NCI-H69 (cell line): ENCODE measurements at regions not wholly inside any gene's neighbourhood (a gene's known extent, or its start where the extent isn't known, plus 50 kb on each side); places are given as distances from the start of the nearest gene placed in this dataset.

Experiments
- DNase-seq: peaks from one replicate; lab custom pipeline; 2025; lab: John Stamatoyannopoulos, UW

DNA sequence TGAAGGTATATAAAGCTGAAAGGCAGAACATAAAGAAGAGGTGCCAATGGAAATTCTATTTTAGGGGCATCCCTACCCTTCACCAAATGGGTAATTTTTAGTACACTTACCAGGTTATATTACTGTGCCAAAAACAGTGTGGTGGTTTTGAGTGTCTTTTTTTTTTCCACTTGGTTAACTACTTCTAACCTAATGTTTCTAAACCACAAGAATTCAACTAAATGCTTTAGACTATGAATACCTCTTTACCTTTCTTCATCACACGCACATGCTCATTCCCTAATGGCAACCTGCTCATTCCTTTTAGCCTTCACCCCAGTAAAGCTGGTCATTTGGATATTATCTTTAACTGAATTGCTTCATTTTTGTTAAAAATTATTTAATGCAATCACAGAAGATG is 215.6 kb downstream of the PIK3R1 start:
- DNase-seq = no peak

DNA sequence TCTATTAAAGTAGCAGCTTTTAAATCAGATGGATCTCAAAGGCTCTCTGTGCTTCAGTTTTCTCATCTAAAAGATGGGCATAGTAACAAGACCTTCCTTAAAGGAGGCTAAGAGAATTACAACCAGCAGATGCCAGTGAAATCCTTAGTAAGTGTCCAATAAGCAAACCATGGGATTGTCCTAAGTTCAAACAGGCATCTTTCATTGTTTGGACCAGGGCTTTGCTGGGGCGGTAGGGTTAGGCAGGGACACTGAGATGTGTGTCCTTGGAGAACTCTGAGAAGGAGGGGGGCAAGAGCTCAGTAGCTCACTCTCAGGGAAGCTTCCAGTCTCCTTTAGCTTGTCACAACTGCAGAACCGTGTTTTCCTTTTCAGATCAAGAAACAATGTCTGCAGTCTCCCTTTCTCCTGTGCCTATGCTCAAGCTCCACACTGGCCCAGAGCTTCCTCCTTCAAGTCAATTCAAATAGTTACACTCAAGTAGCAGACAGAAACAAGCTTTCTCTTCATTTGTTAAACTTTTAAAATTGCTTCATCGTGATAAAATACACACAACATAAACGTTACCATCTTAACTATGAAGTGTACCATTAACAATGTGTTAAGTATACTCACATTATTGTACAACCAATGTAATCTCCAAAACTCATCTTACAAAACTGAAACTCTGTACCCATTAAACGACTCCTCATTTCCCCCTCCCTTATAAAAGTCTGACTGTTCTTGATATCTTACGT is 216.2 kb downstream of the PIK3R1 start:
- no peak for DNase-seq

DNA sequence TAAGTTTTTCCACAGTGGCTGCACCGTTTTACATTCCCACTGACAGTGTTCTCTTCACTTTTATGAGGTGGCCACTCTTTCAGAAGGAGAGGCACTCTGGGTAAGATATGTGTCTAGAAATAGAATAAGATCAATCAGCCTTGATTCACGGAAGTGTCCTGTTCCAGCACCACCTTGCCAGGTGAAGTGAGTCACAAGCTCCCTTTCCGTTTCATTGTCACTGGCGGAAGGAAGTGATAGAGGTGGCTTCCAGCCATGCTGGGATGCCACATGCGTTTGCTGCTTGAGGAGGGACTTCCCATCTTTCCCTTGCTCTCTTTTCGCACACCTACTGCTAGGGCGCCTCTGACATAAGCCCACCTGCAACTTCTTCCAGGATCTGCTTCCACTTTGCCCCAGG is 217.1 kb downstream of the PIK3R1 start:
- DNase-seq = no peak

DNA sequence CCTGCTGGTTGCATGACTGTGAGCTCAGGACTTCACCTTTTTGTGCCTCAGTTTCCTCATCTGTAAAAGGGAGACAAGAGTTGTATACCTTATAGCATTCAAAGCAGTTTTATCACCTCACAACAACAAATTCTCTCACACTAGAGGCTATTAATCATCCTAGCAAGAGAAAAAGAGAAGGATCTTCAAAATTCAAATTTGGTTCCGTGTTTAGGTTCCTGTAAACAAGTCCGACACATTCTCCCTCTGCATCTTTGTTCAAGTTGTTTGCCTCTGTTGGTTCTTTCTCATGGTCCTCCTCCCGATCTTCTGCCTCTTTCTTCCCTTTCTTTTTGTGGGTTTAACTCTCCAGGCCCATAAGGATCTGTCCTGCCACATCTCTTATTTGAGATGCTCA is 218.0 kb downstream of the PIK3R1 start:
- DNase-seq = no peak

DNA sequence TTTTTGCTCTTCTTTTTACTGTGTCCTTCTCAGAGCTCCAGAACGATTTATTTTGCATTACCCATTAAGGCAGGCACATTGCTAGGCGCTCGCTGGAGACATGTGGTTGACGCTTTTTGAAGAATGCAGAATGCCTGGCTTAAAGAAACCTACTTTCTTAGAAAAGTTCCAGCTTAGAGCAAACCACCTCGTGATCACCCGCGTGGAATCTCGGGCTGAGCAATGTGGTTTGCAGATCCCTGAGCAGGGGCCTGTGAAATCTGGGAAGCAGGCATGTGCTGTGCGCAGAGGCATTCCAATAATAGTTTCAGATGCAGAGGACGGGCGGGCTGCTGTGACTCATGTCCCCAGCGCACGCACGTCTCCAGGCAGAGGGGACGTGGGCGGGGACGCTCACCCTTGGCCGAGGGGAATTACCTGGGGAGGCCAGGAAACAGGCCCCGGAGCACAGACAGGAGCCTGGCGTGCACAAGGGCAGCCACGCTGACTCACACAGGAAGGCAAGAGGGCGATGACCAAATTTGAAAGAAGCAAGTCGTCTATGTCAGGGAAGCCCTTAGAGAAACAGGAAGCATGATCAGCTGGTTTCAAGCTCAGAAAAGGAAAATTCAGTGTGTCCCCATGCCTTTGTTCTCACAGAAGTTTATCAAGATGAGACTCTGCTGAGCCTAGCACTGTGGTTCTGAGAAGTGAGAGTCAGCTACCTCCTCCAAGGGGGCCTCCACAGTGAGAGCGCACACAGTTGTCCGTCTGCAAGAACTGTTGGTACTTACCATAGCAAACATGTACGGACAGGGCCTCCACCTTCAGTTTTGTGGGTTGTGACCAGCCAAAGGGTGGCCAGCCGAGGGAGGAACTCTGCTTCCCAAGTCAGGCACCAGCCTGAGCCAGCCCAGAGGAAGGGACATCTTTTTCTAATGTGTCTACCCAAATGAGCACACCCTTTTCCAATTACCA is 218.6 kb downstream of the PIK3R1 start:
- no peak for DNase-seq

DNA sequence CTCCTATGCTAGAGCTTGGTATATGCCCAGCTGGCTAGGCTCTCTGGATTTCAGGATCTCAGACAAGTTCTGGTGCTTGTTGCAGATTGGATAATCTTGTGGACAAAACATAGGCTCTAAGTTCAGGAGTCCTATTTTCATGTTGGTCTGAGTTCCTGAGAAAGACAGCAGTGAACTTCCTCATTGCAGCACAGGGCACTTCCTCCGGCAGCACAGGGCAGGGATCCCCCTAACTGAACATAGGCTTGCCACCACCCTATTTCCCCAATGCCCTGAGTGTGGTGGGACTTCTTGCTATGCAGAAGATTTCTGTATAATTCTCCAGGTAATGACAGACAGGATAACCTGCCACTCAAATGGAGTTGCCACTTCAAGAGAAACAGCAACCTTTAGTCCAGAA is 220.1 kb downstream of the PIK3R1 start:
- no peak for DNase-seq

DNA sequence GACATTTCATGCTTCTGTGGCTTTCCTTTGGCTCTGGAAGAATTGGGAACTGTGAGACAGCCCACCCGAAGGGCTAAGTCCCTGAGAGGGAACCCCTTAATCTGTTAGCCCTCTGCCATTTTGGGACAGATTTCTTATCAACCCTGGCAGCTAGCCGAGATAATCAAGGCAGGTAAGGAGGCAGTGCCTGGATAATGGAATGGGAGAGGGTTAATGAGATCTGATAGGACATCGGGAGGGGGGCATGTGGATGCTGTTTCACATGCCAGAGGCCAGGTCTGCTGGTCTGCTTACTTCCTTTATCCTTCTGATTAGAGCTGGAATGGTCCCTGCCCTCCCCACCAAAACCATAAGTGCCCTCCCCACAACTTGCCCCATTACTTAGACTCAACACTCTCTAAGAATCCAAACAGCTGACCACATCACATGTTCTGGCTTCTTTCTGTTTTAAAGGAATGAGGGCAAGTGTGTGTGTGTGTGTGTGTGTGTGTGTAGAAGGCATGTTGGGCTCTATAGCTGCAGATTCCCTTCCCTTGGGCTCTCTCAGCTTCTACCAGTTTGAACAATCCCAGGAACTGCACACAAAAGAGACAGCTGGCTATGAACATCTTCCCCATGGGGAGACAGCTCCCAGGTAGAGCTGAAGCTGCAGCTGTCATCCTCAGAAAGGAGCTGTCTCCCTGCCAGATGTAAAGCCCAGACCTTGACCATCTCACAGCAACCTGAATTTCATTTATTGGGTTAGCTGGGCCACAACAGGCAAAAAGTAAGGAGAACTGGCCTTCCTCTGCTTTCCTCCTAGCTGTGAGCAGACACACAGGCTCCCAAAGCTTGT is 221.3 kb downstream of the PIK3R1 start:
- peak; percentile 75 for DNase-seq

DNA sequence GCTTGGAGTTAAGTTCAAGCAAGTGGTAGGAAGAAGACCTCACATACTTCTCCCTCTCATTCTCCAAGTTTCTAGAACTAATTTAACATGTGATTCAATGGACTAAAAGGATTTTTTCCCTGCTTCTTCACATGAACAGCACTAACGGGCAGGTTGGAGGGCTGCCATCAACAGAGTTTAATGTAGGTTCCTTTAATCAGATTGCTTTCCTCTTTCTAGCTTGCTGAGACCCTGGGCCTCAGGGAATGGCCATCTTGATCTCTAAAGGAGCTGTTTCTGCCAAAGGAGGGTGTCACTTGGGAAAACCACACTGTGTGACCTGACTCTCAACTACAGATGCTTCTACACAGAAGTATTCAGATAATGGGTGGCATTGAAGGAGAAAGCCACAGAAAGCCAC is 223.3 kb downstream of the PIK3R1 start:
- no peak for DNase-seq

DNA sequence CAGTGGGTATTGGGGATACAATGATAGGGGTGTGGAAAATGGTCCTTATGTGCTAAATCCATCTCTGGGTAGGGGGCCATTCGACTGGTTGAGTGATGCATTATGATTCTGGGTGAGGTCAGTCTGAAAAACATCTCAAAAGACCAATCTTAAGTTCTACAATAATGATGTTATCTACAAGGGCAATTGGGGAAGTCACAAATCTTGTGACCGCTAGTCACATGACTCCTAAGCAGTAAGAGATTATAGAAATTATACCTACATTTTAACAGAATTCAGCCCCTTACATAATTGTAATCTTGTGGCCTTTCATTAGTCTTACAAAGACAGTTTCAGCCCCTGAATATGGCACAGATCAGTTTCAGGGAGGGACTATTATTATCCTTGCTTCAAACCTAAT is 224.7 kb downstream of the PIK3R1 start:
- no peak for DNase-seq

DNA sequence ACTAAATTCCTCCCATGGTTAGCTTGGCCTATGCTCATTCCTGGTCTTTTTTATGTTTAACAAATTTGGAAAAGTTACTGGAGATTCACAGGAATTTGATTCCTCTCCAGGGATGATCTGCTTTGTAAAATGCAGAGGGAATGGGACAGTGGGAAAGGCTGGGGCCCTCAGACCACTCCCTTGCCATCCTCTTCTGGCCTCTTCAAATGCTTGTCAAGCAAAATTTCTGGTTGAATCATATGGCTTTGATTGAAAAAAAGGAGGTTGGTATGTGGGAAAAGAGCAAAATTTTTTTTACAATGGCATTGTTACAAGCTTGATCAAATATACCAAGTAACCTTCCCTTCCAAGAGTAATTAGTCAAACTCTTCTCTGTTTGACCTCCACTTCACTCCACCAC is 225.1 kb downstream of the PIK3R1 start:
- DNase-seq = no peak

DNA sequence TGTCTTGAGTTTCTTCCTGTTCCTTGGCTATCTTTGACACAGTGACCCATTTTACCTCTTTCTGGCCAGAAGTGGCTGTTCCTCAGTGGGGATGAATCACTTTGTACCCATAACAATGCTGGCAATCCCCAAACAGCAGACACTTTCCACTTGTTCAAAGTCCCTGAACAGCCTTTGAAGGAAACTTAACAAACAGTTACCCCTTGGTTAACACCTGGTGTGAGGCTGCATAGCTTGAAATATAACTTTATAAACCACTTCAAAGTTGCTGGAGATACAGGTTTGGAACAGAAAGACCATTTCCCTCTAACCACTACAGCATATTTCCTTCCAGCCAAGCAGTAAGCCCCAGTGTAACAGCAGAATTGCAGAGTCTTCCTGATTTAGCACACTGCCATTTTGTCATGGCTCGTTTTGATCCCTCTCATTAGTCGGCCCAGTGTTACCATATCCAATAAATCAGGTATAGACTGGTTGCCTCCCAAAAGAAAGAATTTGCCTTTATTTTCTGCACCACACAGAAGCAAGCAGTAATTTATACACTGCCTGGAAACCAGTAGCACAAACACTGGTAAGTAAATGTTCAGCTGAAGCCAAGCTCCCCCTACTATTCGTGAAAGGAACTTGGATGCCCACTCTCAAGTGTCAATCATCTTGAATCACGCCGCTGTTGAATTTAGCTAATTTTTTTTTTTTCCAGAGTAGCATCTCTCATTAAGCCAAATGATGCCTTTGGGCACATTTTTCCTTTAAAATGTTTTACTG is 225.9 kb downstream of the PIK3R1 start:
- no peak for DNase-seq

DNA sequence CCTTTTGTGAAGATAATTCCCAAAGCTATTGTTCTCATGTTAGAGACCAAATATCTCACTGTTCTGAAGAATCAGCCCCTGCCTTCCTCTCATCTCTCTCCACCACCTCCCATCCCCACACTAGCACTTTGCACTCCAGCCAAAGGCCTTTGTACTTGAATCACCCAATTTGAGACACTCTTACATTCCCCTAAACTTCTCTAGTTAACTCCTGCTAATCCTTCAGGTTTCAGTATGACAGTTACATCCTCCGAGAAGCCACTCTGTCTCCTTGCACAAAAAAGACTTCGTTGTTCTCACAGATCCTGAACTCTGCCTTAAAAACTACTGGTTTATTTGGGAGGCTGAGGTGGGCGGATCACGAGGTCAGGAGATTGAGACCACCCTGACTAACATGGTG is 227.5 kb downstream of the PIK3R1 start:
- no peak for DNase-seq

DNA sequence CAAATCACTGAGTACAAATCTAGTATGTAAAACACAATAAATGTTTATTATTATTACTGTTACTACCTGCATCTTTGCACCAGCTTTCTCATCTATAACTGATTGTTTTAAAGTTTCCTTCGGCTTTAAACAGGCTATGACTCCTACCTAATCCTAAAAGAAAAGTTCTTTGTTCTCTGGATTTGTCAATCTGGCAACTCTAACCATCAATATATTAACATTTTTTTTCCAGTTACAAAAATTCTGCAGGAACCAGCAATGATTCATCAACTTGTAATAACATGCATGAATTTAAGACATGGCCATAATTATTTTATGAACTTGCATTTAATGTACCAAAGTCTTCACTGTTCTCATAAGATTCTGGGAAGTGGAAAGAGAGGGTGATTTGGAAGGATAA is 228.5 kb downstream of the PIK3R1 start:
- DNase-seq = no peak

DNA sequence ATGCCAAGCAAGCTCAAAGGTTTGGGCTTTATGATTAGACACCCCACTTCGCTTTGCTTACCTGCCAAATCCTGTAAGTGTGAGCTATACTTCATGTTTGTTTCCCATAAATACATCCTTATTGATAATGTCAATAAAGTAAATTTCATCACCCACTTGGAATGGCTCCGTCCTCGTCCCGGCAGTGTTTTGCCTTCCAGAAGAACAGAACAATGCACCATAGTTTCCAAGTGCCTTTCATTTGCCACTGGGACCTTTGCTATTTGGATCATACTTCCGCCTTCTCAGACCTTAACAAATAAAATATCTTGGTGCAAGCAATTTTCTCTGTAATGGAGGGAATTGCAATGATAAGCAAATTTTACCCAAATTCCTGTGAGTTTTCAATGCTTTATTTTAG is 229.3 kb downstream of the PIK3R1 start:
- DNase-seq = no peak

DNA sequence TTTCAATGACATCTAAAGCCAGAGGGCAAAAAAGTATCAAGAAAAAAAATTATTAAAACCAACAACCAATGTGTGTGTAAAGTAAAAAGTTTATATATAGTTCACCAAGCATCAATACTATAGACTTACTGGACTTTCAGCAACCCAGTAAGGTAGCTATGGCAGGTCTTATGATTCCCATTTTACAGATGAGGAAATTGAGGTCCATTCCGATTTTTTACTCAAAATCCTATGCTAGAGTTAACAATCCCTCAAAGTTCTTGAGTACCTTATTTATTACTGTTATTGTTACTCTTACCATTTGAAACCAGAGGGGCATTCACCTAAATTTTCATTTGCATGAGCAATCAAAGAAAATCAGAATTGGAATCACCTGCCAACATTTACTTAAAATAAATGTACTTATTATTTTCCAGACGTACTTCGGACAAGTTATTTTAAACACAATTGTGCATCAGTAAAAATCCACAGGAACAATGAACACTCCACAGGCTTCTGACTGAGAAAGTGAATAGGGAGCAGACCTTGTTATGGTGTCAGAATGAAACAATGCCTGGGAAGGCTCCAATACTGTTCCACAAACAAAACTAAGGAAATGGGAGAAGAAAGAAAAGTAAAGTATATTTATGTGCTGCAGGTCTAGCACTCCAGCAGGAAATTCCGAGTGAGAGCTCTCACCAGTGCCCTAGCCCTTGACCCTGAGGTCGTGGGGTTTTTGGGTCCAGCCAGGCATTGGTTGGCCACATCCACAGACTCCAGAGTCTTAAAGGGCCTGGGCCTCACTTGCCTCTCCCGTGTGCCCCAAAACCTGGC is 229.9 kb downstream of the PIK3R1 start:
- no peak for DNase-seq

DNA sequence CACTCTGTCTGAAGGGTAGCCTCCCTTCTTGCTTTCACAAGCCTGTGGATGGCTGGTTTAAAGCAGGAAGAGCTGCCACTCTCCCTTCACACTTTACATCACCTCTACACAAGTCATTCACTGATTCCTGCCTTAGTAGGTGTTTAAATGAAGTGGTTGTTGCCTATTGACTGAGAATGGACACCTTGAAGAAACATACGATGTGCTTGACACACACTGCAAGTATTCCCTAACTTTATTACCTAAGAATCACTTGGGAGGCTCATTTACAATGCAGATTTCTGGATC is 230.5 kb downstream of the PIK3R1 start:
- no peak for DNase-seq

DNA sequence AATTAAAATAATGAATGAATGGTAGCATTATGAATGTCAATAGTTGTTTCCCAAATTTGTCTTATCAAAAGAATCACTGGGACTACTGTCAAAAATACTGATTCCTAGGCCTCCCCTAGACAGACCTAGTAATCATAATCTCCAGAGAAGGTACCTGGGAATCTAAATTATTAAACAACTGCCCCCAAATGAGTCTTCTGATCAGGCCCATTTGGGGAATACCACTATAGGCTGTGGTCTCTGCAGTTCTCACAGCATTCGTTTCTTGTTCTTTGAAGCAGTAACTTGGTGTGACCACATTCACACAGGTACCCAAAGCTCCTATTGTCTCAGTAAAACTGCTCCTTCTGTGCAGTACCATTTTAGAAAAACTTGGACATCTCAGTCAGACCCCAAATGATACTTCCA is 230.9 kb downstream of the PIK3R1 start:
- no peak for DNase-seq

DNA sequence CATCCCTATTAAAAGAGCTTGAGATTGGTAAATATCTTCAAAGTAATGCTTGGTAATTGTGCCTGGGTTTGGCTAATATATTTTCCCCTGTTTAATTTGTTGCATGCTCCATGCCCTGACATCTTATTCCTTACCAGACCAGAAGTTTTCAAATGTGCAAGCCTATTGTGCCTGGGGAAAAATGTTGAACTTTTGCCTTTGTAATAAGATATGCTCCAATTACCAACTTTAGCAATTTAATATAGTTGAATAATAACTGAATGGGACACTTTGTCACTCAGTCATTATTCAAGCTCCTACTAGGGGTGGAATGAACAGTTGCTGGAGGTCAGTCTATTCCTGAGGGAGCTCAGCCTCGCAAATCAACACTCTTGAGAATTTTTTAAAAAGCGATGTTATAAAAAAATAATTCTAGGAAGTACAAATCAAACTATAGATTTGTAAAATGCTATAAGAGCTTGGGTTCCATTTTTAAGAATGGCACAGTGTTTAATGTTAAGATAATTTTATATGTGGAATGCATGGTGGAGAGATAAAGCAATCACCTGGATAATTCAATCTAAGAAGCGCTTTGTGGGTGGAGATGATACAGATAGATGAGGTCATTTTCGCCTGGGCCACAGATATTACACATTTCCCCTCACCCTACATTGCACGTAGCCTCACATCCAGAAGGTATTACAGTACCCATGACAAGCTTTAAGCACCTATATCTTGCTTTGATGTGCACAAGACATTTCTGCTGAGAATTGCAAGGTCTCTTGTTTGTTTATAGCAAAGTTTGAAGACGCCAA is 231.8 kb downstream of the PIK3R1 start:
- peak; percentile 22 for DNase-seq

DNA sequence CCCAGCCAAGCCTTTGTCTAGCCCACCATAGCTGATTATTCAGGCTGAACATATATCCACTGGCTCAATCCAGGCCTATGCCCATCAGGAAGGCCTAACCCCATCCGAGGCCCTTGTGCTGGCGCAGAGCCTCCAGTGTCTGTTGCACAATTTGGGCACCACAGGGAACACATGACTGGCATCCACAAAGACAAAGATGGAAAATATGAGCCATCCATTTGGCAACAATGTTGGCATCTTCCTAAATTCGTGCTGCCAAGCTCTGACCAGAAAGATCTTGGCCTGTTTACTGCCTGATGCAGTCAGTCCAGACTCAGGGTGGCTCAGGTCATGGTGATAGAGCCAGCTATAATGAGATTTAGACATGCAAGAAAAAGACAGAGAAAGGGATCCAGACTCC is 233.8 kb downstream of the PIK3R1 start:
- no peak for DNase-seq

DNA sequence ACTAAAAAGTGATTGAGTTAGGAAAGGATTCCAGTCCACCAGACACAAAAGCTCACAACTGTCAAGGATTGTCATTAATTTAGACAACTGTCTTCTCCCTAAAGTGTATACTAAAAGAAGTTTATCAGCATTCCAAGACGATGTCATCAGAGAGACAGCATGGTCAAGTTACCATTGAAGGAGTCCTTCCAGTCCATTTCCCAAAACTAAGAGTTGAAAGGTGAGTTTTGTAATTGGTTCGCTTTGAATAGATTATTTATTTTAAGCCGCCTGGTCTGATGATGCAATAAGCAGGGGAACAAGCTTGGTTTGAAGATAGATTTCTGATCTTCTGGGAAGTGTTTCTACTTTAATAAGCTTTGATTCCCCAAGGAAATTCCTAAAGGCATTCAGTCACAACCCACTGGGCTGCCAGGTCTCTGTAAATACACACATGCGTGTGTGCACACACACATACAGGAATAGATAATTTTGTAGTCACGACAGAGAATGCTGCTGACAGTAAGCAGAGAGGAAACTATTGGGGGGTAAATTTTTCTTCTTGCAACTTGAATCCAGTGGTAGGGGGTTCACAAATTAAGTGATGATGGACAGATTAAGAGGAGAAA is 234.8 kb downstream of the PIK3R1 start:
- no peak for DNase-seq
